ENCODE measurements at regions not wholly inside any gene's neighbourhood (a gene's known extent, or its start where the extent isn't known, plus 50 kb on each side); places are given as distances from the start of the nearest gene placed in this dataset.

- no peak overlapping the region for H3K9ac ChIP-seq (ENCODE audit: low read length)
- H3K9me3 ChIP-seq (ENCODE audit: low read length), result no peaks in the 10 kb centered on the region
- no peaks in the 10 kb centered on the region for H3K79me2 ChIP-seq (ENCODE audit: insufficient read depth, low read length)
- no peak overlapping the region for H3K27ac ChIP-seq (ENCODE audit: low read depth, low read length, poor library complexity, severe bottlenecking)
- H3K4me3 ChIP-seq (ENCODE audit: low read depth, low read length, poor library complexity, severe bottlenecking), result no peak overlapping the region
- no peak overlapping the region for H2AFZ ChIP-seq (ENCODE audit: low read length)
- no peak overlapping the region for H3K4me2 ChIP-seq (ENCODE audit: low read length)
- no peaks in the 10 kb centered on the region for H3F3A ChIP-seq (ENCODE audit: insufficient read depth, low read length)
- H3K4me1 ChIP-seq (ENCODE audit: insufficient read depth, low read length, severe bottlenecking), result no peaks in the 10 kb centered on the region
- no peaks in the 10 kb centered on the region for H3K27me3 ChIP-seq (ENCODE audit: insufficient read depth, low read length)
- no peaks in the 10 kb centered on the region for H3K9me2 ChIP-seq (ENCODE audit: low read depth, low read length)
- H3K36me3 ChIP-seq (ENCODE audit: insufficient read depth, low read length), result no peaks in the 10 kb centered on the region
- TF ChIP-seq CTCF (IDR thresholded peaks at IDR 0.05; ENCODE audit: low read length), result peak; percentile 77
- TF ChIP-seq EZH2 (IDR thresholded peaks at IDR 0.05; ENCODE audit: borderline replicate concordance, low read length), result no peak
- no peaks in the 10 kb centered on the region for H4K20me1 ChIP-seq (ENCODE audit: insufficient read depth, low read length)
Measured at GRCh38 chr1:65687428-65688214, 105.1 kb upstream of the PDE4B start.

DNA sequence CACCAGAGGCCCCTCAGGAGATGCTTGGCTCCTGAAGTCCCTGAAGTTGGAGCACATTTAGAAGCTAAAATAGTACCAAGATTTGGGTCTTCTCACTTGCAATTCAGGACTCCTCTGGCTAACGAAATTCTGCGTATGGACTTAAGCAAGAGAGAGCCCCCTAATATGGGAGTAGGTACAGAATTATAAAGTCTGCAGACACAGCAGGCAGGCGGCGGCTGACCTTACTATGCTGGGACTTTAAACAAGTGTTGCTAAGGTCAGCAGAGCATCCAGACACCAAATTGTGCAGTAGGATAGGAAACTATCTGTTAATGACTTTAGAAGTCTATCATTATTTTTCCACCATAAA, 104.5 kb upstream of the PDE4B start:
- TF ChIP-seq EZH2 (IDR thresholded peaks at IDR 0.05; ENCODE audit: borderline replicate concordance, low read length) (no peak), CTCF (IDR thresholded peaks at IDR 0.05; ENCODE audit: low read length) (no peak)
- Histone ChIP-seq H3K4me3 (ENCODE audit: low read depth, low read length, poor library complexity, severe bottlenecking) (no peak overlapping the region), H3K27ac (ENCODE audit: low read depth, low read length, poor library complexity, severe bottlenecking) (no peak overlapping the region), H4K20me1 (ENCODE audit: insufficient read depth, low read length) (no peaks in the 10 kb centered on the region), H3K9me3 (ENCODE audit: low read length) (no peaks in the 10 kb centered on the region), H2AFZ (ENCODE audit: low read length) (no peak overlapping the region), H3K4me1 (ENCODE audit: insufficient read depth, low read length, severe bottlenecking) (no peaks in the 10 kb centered on the region), H3K9ac (ENCODE audit: low read length) (no peak overlapping the region), H3F3A (ENCODE audit: insufficient read depth, low read length) (no peaks in the 10 kb centered on the region), H3K27me3 (ENCODE audit: insufficient read depth, low read length) (no peaks in the 10 kb centered on the region), H3K36me3 (ENCODE audit: insufficient read depth, low read length) (no peaks in the 10 kb centered on the region), H3K4me2 (ENCODE audit: low read length) (no peak overlapping the region), H3K9me2 (ENCODE audit: low read depth, low read length) (no peaks in the 10 kb centered on the region), H3K79me2 (ENCODE audit: insufficient read depth, low read length) (no peaks in the 10 kb centered on the region)

GRCh38 chr1:65688848-65689247, 103.8 kb upstream of the PDE4B start:
- no peaks in the 10 kb centered on the region for H3K79me2 ChIP-seq (ENCODE audit: insufficient read depth, low read length)
- H3K27ac ChIP-seq (ENCODE audit: low read depth, low read length, poor library complexity, severe bottlenecking), result no peak overlapping the region
- no peaks in the 10 kb centered on the region for H3F3A ChIP-seq (ENCODE audit: insufficient read depth, low read length)
- no peaks in the 10 kb centered on the region for H3K4me1 ChIP-seq (ENCODE audit: insufficient read depth, low read length, severe bottlenecking)
- no peaks in the 10 kb centered on the region for H3K27me3 ChIP-seq (ENCODE audit: insufficient read depth, low read length)
- H3K36me3 ChIP-seq (ENCODE audit: insufficient read depth, low read length), result no peaks in the 10 kb centered on the region
- no peaks in the 10 kb centered on the region for H3K9me2 ChIP-seq (ENCODE audit: low read depth, low read length)
- H2AFZ ChIP-seq (ENCODE audit: low read length), result no peak overlapping the region
- H3K4me2 ChIP-seq (ENCODE audit: low read length), result no peak overlapping the region
- no peak overlapping the region for H3K9ac ChIP-seq (ENCODE audit: low read length)
- no peak overlapping the region for H3K4me3 ChIP-seq (ENCODE audit: low read depth, low read length, poor library complexity, severe bottlenecking)
- no peaks in the 10 kb centered on the region for H4K20me1 ChIP-seq (ENCODE audit: insufficient read depth, low read length)
- no peaks in the 10 kb centered on the region for H3K9me3 ChIP-seq (ENCODE audit: low read length)
- no peak for TF ChIP-seq EZH2 (IDR thresholded peaks at IDR 0.05; ENCODE audit: borderline replicate concordance, low read length)
- TF ChIP-seq CTCF (IDR thresholded peaks at IDR 0.05; ENCODE audit: low read length), result no peak
